Retinal pigment epithelial cell (primary cell): ENCODE measurements at regions not wholly inside any gene's neighbourhood (a gene's known extent, or its start where the extent isn't known, plus 50 kb on each side); places are given as distances from the start of the nearest gene placed in this dataset.

Experiments
- DNase-seq: peaks from one replicate; pipeline ENCODE4 v3.0.0-alpha.2; 2010; ENCODE audit warnings: low read depth
- H3K4me3 ChIP-seq: 2 replicates; pipeline ENCODE4 v1.5.1; 2011; ENCODE audit warnings: mild to moderate bottlenecking, low read length, control low read depth, moderate library complexity
- TF ChIP-seq, protein P1 (sequence below): conservative IDR thresholded peaks from 2 replicates; pipeline ENCODE4 v1.5.1; 2011; ENCODE audit warnings: low read depth, low read length, control low read depth, inconsistent platforms

DNA sequence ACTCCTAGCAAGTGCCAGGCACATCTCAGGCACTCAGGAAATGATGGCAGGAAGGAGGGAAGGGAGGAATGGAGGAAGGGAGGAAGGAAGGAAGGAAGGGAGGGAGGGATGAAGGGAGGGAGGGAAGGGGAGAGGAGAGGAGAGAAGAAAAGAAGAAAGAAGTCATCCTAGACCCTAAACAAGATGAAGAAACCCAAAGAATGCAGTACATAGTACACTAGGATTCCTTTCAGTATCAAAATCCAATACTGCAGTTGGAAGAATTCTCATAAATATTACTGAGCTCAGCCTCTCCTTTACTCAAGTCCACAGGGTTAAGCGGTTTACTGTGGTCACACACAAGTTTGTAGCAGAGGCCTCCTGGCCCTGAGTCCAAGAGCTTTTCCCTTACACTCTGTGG is 155.7 kb upstream of the ETAA1 start:
- H3K4me3 ChIP-seq = no peak overlapping the region
- TF ChIP-seq, protein P1, sequence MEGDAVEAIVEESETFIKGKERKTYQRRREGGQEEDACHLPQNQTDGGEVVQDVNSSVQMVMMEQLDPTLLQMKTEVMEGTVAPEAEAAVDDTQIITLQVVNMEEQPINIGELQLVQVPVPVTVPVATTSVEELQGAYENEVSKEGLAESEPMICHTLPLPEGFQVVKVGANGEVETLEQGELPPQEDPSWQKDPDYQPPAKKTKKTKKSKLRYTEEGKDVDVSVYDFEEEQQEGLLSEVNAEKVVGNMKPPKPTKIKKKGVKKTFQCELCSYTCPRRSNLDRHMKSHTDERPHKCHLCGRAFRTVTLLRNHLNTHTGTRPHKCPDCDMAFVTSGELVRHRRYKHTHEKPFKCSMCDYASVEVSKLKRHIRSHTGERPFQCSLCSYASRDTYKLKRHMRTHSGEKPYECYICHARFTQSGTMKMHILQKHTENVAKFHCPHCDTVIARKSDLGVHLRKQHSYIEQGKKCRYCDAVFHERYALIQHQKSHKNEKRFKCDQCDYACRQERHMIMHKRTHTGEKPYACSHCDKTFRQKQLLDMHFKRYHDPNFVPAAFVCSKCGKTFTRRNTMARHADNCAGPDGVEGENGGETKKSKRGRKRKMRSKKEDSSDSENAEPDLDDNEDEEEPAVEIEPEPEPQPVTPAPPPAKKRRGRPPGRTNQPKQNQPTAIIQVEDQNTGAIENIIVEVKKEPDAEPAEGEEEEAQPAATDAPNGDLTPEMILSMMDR = no peak
- DNase-seq = no peak

DNA sequence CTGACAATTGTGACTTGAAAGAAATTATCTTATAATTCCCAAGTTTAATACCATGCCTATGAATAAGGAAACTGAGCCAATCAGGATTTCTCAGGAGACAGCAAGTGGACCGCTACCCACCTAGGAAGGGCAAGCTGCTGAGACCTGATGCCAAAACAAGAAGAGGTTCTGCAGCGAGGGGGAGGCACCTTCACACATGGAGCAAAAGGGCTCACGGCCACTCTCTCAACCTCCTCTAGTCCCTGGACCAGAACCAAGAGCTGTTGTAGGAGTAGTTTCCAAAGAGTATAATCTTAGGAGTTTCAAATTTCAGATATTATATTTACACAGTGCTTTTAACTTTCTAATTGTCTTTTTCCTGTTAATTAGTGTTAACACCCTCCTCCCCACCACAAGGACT is 154.7 kb upstream of the ETAA1 start:
- H3K4me3 ChIP-seq = no peak overlapping the region
- DNase-seq = no peak
- TF ChIP-seq, protein P1 = no peak

DNA sequence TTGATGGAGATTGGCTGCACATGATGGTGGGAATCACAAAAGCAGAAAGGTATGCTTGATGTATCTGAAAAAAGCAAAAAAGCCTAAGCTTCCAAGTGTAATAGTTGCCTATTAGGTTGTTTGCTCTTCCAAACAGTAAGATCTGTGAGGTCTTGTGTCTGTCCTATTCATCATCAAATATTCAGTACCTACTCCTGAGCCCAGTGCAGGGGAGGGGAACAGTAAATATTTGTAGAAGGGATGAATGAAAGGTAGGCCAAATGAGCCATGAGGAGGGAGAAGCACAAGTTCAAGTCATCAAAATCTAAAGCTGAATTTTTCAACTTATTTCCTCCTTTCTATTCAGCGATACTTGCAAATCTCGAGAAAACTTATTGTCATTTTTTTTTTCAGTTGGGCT is 153.2 kb upstream of the ETAA1 start:
- TF ChIP-seq, protein P1 = no peak
- DNase-seq = no peak
- H3K4me3 ChIP-seq = no peak overlapping the region

DNA sequence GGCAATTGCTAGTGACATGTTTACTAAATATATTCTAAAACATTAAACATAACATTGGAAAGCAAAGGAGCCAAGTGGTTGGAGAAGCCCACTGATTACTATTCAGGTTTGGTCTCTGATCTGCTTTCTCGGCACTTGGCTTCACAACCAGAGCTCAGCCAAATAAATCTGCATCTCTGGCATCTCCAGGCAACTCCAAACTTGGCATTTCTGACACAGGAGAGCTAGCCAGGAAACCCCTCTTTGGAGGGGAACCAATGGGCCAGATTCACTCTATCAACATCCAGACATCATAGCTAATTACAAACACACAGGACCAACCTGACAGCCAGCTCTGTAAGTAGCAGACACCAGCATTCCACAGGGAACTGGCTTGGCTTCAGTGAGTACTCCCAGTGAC is 150.3 kb upstream of the ETAA1 start:
- DNase-seq = no peak
- H3K4me3 ChIP-seq = no peak overlapping the region
- TF ChIP-seq, protein P1 = no peak

DNA sequence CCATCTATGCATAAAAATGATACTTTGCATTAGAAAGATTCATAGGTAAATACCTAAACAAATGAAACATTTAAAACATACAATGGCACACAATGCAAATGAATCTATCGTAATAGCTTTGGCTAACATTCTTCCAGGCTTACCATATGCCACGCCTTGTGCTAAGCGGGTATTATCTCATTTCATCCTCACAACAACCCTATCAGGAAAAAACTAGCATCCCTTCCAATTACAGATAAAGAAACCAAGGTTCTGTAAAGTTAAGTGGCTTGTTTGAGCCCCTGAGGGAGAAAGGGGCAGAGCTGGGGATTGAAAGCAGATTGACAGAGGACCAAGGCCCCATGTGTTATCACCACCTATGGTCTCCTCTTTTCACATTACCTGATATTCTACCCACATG is 145.4 kb upstream of the ETAA1 start:
- H3K4me3 ChIP-seq = no peak overlapping the region
- DNase-seq = no peak
- TF ChIP-seq, protein P1 = no peak

DNA sequence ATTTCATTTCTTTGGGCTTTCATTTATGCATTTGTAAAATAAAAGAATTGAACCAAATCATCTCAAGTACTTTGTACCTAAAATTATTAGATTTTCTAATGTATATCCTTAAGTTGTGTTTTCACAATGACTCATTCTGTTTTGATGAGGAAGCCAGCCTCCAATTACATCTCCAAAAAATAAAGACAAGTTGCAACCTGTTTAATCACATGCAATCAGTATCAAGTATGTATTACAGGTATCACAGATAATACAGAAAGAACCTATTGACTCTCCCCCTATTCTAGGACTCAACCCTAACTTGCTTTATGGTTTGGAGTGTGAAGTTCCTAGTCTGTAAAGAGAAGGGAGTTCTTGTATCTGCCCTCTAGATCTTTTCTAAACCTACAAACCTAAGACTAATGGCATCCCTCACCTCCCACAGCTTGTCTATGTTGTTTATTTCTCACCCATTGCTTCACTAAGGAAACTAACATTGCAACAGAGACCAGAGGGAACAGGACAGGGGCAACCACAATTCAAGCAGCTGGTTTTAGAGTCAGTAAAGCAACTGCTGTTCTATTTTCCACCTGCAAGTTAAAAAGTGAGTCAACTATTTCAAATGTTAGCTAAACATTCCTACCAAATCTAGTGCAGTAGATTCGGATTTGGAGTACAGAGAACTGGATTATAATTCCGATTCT is 141.1 kb upstream of the ETAA1 start:
- no peak for DNase-seq
- TF ChIP-seq, protein P1 = no peak
- H3K4me3 ChIP-seq = no peak overlapping the region

DNA sequence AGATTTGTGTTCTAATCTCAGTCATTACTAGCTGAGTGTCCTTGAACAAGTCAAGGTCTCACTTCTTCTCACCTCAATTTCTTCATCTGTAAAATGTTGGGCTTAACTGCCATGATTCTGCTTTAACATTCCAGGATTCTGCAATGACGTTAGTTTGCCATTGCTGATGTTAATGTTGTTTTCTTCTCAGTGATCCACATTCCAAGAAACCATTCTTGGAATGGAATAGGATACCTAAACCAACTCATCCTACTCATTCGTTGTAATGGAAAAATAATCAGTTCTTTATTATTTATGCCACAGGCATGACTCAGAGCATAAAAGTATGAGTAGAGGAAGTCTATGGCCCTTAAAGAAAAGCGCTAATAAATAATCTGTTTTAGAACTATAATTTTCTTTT is 140.2 kb upstream of the ETAA1 start:
- H3K4me3 ChIP-seq = no peak overlapping the region
- TF ChIP-seq, protein P1 = no peak
- no peak for DNase-seq
